GM12878 (cell line): ENCODE measurements at regions not wholly inside any gene's neighbourhood (a gene's known extent, or its start where the extent isn't known, plus 50 kb on each side); places are given as distances from the start of the nearest gene placed in this dataset.

Experiments
- ATAC-seq: fragments of 200-7000 bp; cut with Tn5 transposase; 3 replicates; pipeline ENCODE4 v1.9.1; 2020; ENCODE audit warnings: mild to moderate bottlenecking, moderate library complexity
- BruUV-seq: library from RNA; stranded (reverse); fragments of 400-500 nt; replicated peaks from 2 replicates; lab custom pipeline; 2021; lab: Mats Ljungman, UMichigan
- CTCF ChIA-PET: fragments of 300-600 bp; sonication (Branson Sonifier 250); formaldehyde crosslinking; extraction: SDS; loops from one replicate; lab custom pipeline; 2021; ENCODE audit warnings: inconsistent platforms; lab: Yijun Ruan, JAX
- POLR2A ChIA-PET: fragments of 350-600 bp; formaldehyde crosslinking; extraction: SDS; loops from one replicate; lab custom pipeline; 2021; ENCODE audit warnings: inconsistent platforms; lab: Charles Lee
- RAD21 ChIA-PET: fragments of 300-600 bp; sonication (Branson Sonifier 250); formaldehyde crosslinking; loops from one replicate; lab custom pipeline; 2023; ENCODE audit warnings: antibody characterized with exemption; ENCODE audit not compliant: unreplicated experiment; lab: Charles Lee
- SMC1A ChIA-PET: fragments of 300-600 bp; sonication (Branson Sonifier 250); formaldehyde crosslinking; loops from one replicate; lab custom pipeline; 2023; ENCODE audit not compliant: unreplicated experiment, uncharacterized antibody; lab: Charles Lee
- DNase-seq: peaks from one replicate; pipeline ENCODE4 v3.0.0-alpha.2; 2011; ENCODE audit warnings: low read depth, low spot score
- FAIRE-seq: peaks from 3 replicates; lab custom pipeline; 2011; peaks lifted over from hg19 to GRCh38; lab: Jason Lieb, UNC
- H2AFZ ChIP-seq: 2 replicates; pipeline ENCODE4 v1.6.0; 2011; ENCODE audit warnings: low read depth, low read length, control low read depth; ENCODE audit not compliant: control insufficient read depth
- H3K27ac ChIP-seq: 2 replicates; pipeline ENCODE4 v1.5.1; 2011; ENCODE audit warnings: control low read depth; ENCODE audit not compliant: control insufficient read depth, insufficient read depth
- H3K27me3 ChIP-seq, 2 experiments: replicated peaks in 1 of 2; 2 replicates each; pipeline versions ENCODE4 v1.6.0 to v1.6.1; 2011; ENCODE audit warnings: low read length in 1 of 2; ENCODE audit not compliant: control insufficient read depth in 2 of 2, insufficient read depth in 2 of 2
- H3K36me3 ChIP-seq, 2 experiments: 2 replicates each; pipeline ENCODE4 v1.5.1; 2011; ENCODE audit warnings: low read length in 1 of 2; ENCODE audit not compliant: control insufficient read depth in 2 of 2, insufficient read depth in 2 of 2
- H3K4me1 ChIP-seq: 2 replicates; pipeline ENCODE4 v1.6.1; 2011; ENCODE audit warnings: mild to moderate bottlenecking, low read length, moderate library complexity, mixed read lengths; ENCODE audit not compliant: control insufficient read depth, insufficient read depth
- H3K4me2 ChIP-seq: 2 replicates; pipeline ENCODE4 v1.6.0; 2011; ENCODE audit warnings: control low read depth; ENCODE audit not compliant: control insufficient read depth, insufficient read depth
- H3K4me3 ChIP-seq: fragments of 200-600 bp; sonication (generic); 2 replicates; pipeline ENCODE4 v1.5.1; 2016
- H3K79me2 ChIP-seq: 2 replicates; pipeline ENCODE4 v1.6.0; 2011; ENCODE audit warnings: low read length; ENCODE audit not compliant: control insufficient read depth, insufficient read depth
- H3K9ac ChIP-seq: 2 replicates; pipeline ENCODE4 v1.8.0; 2011; ENCODE audit warnings: low read length, control low read depth, mixed read lengths; ENCODE audit not compliant: control insufficient read depth, insufficient read depth
- H3K9me3 ChIP-seq: replicated peaks from 3 replicates; pipeline ENCODE4 v1.5.1; 2011; ENCODE audit warnings: mild to moderate bottlenecking, low read length; ENCODE audit not compliant: control insufficient read depth, insufficient read depth
- H4K20me1 ChIP-seq: 2 replicates; pipeline ENCODE4 v1.6.0; 2011; ENCODE audit not compliant: control insufficient read depth, insufficient read depth
- ATF2 ChIP-seq: IDR thresholded peaks from 2 replicates; pipeline ENCODE4 v1.6.1; 2012; ENCODE audit warnings: low read length, inconsistent platforms
- BACH1 ChIP-seq: fragments of 450-650 bp; IDR thresholded peaks from 2 replicates; pipeline ENCODE4 v1.6.1; 2017; ENCODE audit warnings: mild to moderate bottlenecking, borderline replicate concordance
- CHD1 ChIP-seq: IDR thresholded peaks from 2 replicates; pipeline ENCODE4 v1.6.1; 2012; ENCODE audit warnings: low read depth, low read length, improper control_type of control experiment
- CREM ChIP-seq: IDR thresholded peaks from 2 replicates; pipeline ENCODE4 v1.6.1; 2014; ENCODE audit warnings: antibody characterized with exemption, low read depth
- EGR1 ChIP-seq, 2 experiments: IDR thresholded peaks; 1 replicate in 1 of 2; 2 replicates in 1 of 2; pipeline ENCODE4 v1.6.1; 2011 to 2012; ENCODE audit warnings: low read depth in 2 of 2, low read length in 2 of 2, borderline replicate concordance in 1 of 2, mild to moderate bottlenecking in 1 of 2, moderate library complexity in 1 of 2
- HDAC2 ChIP-seq: fragments of 200-600 bp; sonication (generic); IDR thresholded peaks from 2 replicates; pipeline ENCODE4 v1.6.1; 2017
- IKZF1 ChIP-seq: fragments of 450-650 bp; conservative IDR thresholded peaks from 2 replicates; pipeline ENCODE4 v1.6.1; 2017; ENCODE audit warnings: antibody characterized with exemption, mild to moderate bottlenecking
- IRF4 ChIP-seq: IDR thresholded peaks from 2 replicates; pipeline ENCODE4 v1.6.1; 2011; ENCODE audit warnings: low read depth, low read length
- MEF2A ChIP-seq: IDR thresholded peaks from 2 replicates; pipeline ENCODE4 v1.6.1; 2011; ENCODE audit warnings: low read depth, mild to moderate bottlenecking, low read length, moderate library complexity; ENCODE audit not compliant: insufficient read depth
- PAX8 ChIP-seq: fragments of 450-650 bp; IDR thresholded peaks from 2 replicates; pipeline ENCODE4 v1.6.1; 2017; ENCODE audit warnings: mild to moderate bottlenecking, moderate library complexity
- PML ChIP-seq: IDR thresholded peaks from 2 replicates; pipeline ENCODE4 v1.6.1; 2012; ENCODE audit warnings: low read length, inconsistent platforms
- SMARCA5 ChIP-seq: fragments of 450-650 bp; IDR thresholded peaks from 2 replicates; pipeline ENCODE4 v1.6.1; 2017; ENCODE audit warnings: mild to moderate bottlenecking
- SPI1 ChIP-seq: IDR thresholded peaks from 2 replicates; pipeline ENCODE4 v1.6.1; 2011; ENCODE audit warnings: low read depth, mild to moderate bottlenecking, low read length, moderate library complexity, borderline replicate concordance; ENCODE audit not compliant: insufficient read depth
- TAF1 ChIP-seq: IDR thresholded peaks from 2 replicates; pipeline ENCODE4 v1.6.1; 2011; ENCODE audit warnings: mild to moderate bottlenecking, low read depth, low read length, borderline replicate concordance
- TCF7 ChIP-seq: IDR thresholded peaks from 2 replicates; pipeline ENCODE4 v1.6.1; 2014; ENCODE audit warnings: antibody characterized with exemption, borderline replicate concordance
- USF2 ChIP-seq: IDR thresholded peaks from 2 replicates; pipeline ENCODE4 v1.6.1; 2011; ENCODE audit warnings: low read depth, low read length, improper control_type of control experiment, borderline replicate concordance
- ZNF217 ChIP-seq: fragments of 450-650 bp; IDR thresholded peaks from 2 replicates; pipeline ENCODE4 v1.6.1; 2017; ENCODE audit warnings: antibody characterized with exemption, mild to moderate bottlenecking
- WGBS: methylation state at CpG from one replicate; pipeline ENCODE4 v1.1.6; 2016; ENCODE audit warnings: low lambda C conversion rate; ENCODE audit not compliant: insufficient replicate concordance, insufficient coverage; ENCODE audit errors: missing lambda C conversion rate; 5-methylcytosine and 5-hydroxymethylcytosine counted together
- in situ Hi-C: fragments of 300-500 bp; cut with MboI; formaldehyde crosslinking; loops from 9 replicates; pipeline ENCODE4 v1.14.3; 2018; ENCODE audit warnings: mixed read lengths
- intact Hi-C: fragments of 100-400 bp; cut with micrococcal nuclease; formaldehyde crosslinking; loops from one replicate; pipeline ENCODE4 v1.14.2; 2022; ENCODE audit not compliant: unreplicated experiment

GRCh38 chr10:60661637-60662036, 116.6 kb upstream of the CDK1 start:
- H4K20me1 ChIP-seq: no peaks in the 10 kb centered on the region
- WGBS: 29% methylated on average over 7 of the region's 7 CpGs
- intact Hi-C loops (no loop called here), in situ Hi-C loops (no loop called here)
- ChIA-PET CTCF (no interaction called here), RAD21 (no interaction called here), SMC1A (interaction anchor here (0.6 to 1.0 kb wide), 3 partner anchors 10 to 907 kb away, joined by 3 read pairs; no protein-coding TSS in a partner anchor), POLR2A (interaction anchor here (0.6 kb wide), 1 partner anchor 118 kb away, joined by 3 read pairs; no protein-coding TSS in a partner anchor)
- BruUV-seq: no TSS peak
- no peak overlapping the region for H3K4me3 ChIP-seq
- DNase-seq: no peak
- no peaks in the 10 kb centered on the region for H3K79me2 ChIP-seq
- H3K9me3 ChIP-seq: no peaks in the 10 kb centered on the region
- H3K27me3 ChIP-seq: no peaks in the 10 kb centered on the region; a peak in 1 of 4 replicates
- H3K27ac ChIP-seq: no peak overlapping the region
- H3K9ac ChIP-seq: no peak overlapping the region
- H2AFZ ChIP-seq: no peak overlapping the region
- H3K4me1 ChIP-seq: no peaks in the 10 kb centered on the region
- FAIRE-seq: no peak
- H3K36me3 ChIP-seq: no peaks in the 10 kb centered on the region
- no peak overlapping the region for H3K4me2 ChIP-seq
- ATAC-seq: no peak
- TF ChIP-seq USF2: no peak
- TF ChIP-seq TCF7: no peak
- TF ChIP-seq ZNF217: no peak
- TF ChIP-seq MEF2A: no peak
- no peak for TF ChIP-seq CHD1
- no peak for TF ChIP-seq IRF4
- no peak for TF ChIP-seq ATF2
- no peak for TF ChIP-seq TAF1
- no peak for TF ChIP-seq CREM
- TF ChIP-seq PML: no peak
- no peak for TF ChIP-seq HDAC2
- no peak for TF ChIP-seq SPI1
- TF ChIP-seq SMARCA5: no peak
- TF ChIP-seq EGR1 (IDR thresholded peaks at IDR 0.05; ENCODE audit: borderline replicate concordance in 1 of 2, low read depth in 2 of 2, low read length in 2 of 2): no peak
- TF ChIP-seq IKZF1: no peak
- no peak for TF ChIP-seq PAX8
- TF ChIP-seq BACH1: no peak
